ENCODE measurements at regions not wholly inside any gene's neighbourhood (a gene's known extent, or its start where the extent isn't known, plus 50 kb on each side); places are given as distances from the start of the nearest gene placed in this dataset.

DNA sequence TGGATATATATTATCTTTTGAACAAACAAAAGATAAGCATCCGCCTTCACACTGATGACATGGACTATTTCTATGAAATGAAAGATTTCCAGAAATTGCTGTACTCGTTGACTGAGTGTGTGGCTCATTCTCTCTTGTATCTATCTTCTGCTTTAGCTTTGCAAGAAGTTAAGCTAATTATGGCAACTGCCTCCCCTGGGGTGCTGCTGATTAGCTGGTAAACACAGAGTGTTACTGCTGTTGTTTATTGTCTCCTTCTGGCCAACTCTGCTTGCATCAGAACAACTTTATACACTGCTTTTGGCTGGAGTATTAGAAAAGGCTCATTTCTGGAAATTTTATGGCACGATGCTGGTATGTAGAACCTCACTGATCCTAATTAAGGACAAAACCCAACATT, 95.6 kb upstream of the SNX7 start:
- no peak for TF ChIP-seq EZH2phosphoT487 (IDR thresholded peaks at IDR 0.05; ENCODE audit: insufficient read depth, low read depth)
- no peak for TF ChIP-seq EZH2 (IDR thresholded peaks at IDR 0.05; ENCODE audit: insufficient read depth, poor library complexity, severe bottlenecking)
